ENCODE measurements at regions not wholly inside any gene's neighbourhood (a gene's known extent, or its start where the extent isn't known, plus 50 kb on each side); places are given as distances from the start of the nearest gene placed in this dataset.

DNA sequence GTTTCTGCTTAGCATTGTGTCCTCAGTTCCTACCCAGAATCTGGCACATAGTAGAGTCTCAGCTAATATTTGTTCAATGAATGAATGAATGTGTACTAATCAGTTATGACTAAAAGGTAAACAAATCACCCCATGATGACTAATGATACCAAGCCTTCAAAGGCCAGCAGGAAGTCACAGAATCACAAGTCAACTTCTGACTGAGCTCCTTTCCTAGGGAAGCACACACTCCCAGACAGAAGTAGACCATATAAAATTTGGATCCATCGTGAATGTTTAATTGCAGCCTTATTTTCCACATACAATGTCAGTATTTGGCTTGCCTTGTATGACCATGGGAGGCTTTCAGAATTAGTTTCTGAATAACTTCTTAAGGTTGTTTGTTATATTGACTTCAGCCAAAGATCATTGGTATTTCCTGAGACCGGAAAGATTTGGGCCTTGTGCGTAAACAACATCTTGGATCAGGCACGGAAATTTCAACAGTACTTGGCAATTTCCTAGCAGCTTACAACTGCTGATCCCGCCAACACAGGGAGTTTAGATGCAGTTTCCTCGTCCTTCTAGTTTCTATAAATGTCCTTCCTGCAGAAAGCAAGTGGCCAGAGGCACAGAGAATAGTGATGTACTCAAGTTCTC, 185.9 kb upstream of the ATP1B1 start:
- dilution Hi-C loops (cut with MboI; ENCODE audit: extremely low pct_ligation_motif_present, low sequenced_read_pairs), result no loop called here
- DNase-seq (ENCODE audit: low read depth, low spot score) (no peak), FAIRE-seq (peak; percentile 67)
- Histone ChIP-seq H3K9me3 (ENCODE audit: control insufficient read depth, low read depth, low read length) (no peaks in the 10 kb centered on the region), H3K4me1 (ENCODE audit: control insufficient read depth, extremely low read depth, insufficient read depth, low read length) (no peaks in the 10 kb centered on the region), H3K9ac (ENCODE audit: control insufficient read depth, extremely low read depth, insufficient read depth, low read length) (no peak overlapping the region), H3K79me2 (ENCODE audit: control insufficient read depth, insufficient read depth, low read length) (no peaks in the 10 kb centered on the region), H3K27me3 (ENCODE audit: control insufficient read depth, extremely low read depth, insufficient read depth, low read length) (no peaks in the 10 kb centered on the region), H3K4me2 (ENCODE audit: control insufficient read depth, extremely low read depth, insufficient read depth, low read depth, low read length) (no peak overlapping the region), H3K9me1 (ENCODE audit: control insufficient read depth, extremely low read depth, insufficient read depth, low read length) (no peaks in the 10 kb centered on the region), H3K36me3 (ENCODE audit: control insufficient read depth in 2 of 2, extremely low read depth in 1 of 2, insufficient read depth in 2 of 2, low read length in 2 of 2) (no peaks in the 10 kb centered on the region), H4K20me1 (ENCODE audit: control insufficient read depth, extremely low read depth, insufficient read depth, low read length) (no peaks in the 10 kb centered on the region), H3K4me3 (ENCODE audit: control insufficient read depth in 2 of 3, extremely low read depth in 1 of 3, insufficient read depth in 2 of 3, low read depth in 1 of 3, low read length in 3 of 3) (no peak overlapping the region), H2AFZ (ENCODE audit: control insufficient read depth, low read length) (no peak overlapping the region), H3K27ac (ENCODE audit: control insufficient read depth, insufficient read depth, low read length) (no peak overlapping the region)
- no peak for TF ChIP-seq EZH2 (IDR thresholded peaks at IDR 0.05; ENCODE audit: low read length)
- TF ChIP-seq, protein P1, sequence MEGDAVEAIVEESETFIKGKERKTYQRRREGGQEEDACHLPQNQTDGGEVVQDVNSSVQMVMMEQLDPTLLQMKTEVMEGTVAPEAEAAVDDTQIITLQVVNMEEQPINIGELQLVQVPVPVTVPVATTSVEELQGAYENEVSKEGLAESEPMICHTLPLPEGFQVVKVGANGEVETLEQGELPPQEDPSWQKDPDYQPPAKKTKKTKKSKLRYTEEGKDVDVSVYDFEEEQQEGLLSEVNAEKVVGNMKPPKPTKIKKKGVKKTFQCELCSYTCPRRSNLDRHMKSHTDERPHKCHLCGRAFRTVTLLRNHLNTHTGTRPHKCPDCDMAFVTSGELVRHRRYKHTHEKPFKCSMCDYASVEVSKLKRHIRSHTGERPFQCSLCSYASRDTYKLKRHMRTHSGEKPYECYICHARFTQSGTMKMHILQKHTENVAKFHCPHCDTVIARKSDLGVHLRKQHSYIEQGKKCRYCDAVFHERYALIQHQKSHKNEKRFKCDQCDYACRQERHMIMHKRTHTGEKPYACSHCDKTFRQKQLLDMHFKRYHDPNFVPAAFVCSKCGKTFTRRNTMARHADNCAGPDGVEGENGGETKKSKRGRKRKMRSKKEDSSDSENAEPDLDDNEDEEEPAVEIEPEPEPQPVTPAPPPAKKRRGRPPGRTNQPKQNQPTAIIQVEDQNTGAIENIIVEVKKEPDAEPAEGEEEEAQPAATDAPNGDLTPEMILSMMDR (optimal IDR thresholded peaks at IDR 0.05 in 1 of 3, IDR thresholded peaks at IDR 0.05 in 1 of 3, conservative IDR thresholded peaks at IDR 0.05 in 1 of 3; ENCODE audit: extremely low read depth in 1 of 3, insufficient read depth in 2 of 3, low read length in 3 of 3), result no peak

DNA sequence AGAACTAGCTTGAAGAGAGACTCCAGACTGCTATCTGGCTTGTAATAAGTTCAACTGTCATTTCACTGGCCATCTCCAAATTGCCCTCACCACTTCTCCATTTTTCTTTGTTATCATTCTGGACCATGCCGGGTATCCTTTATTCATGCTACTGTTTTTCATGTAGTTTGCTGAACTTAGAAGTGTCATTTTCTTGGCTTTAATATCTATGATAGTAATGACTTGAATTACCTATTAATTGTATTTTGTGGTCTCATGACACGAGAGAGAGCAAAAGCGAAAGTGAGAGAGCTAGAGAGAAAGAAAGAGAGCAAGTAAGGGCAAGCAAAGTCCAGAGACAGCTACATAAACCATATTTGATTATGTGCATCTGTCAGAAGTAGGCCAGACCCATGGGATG, 184.9 kb upstream of the ATP1B1 start:
- Histone ChIP-seq H3K27me3 (ENCODE audit: control insufficient read depth, extremely low read depth, insufficient read depth, low read length) (no peaks in the 10 kb centered on the region), H3K9me1 (ENCODE audit: control insufficient read depth, extremely low read depth, insufficient read depth, low read length) (no peaks in the 10 kb centered on the region), H3K9me3 (ENCODE audit: control insufficient read depth, low read depth, low read length) (no peaks in the 10 kb centered on the region), H3K4me1 (ENCODE audit: control insufficient read depth, extremely low read depth, insufficient read depth, low read length) (no peaks in the 10 kb centered on the region), H3K4me2 (ENCODE audit: control insufficient read depth, extremely low read depth, insufficient read depth, low read depth, low read length) (no peak overlapping the region), H3K27ac (ENCODE audit: control insufficient read depth, insufficient read depth, low read length) (no peak overlapping the region), H3K9ac (ENCODE audit: control insufficient read depth, extremely low read depth, insufficient read depth, low read length) (no peak overlapping the region), H3K4me3 (ENCODE audit: control insufficient read depth in 2 of 3, extremely low read depth in 1 of 3, insufficient read depth in 2 of 3, low read depth in 1 of 3, low read length in 3 of 3) (no peak overlapping the region), H3K79me2 (ENCODE audit: control insufficient read depth, insufficient read depth, low read length) (no peaks in the 10 kb centered on the region), H4K20me1 (ENCODE audit: control insufficient read depth, extremely low read depth, insufficient read depth, low read length) (no peaks in the 10 kb centered on the region), H3K36me3 (ENCODE audit: control insufficient read depth in 2 of 2, extremely low read depth in 1 of 2, insufficient read depth in 2 of 2, low read length in 2 of 2) (no peaks in the 10 kb centered on the region), H2AFZ (ENCODE audit: control insufficient read depth, low read length) (no peak overlapping the region)
- DNase-seq (ENCODE audit: low read depth, low spot score), result no peak
- TF ChIP-seq, protein P1 (optimal IDR thresholded peaks at IDR 0.05 in 1 of 3, IDR thresholded peaks at IDR 0.05 in 1 of 3, conservative IDR thresholded peaks at IDR 0.05 in 1 of 3; ENCODE audit: extremely low read depth in 1 of 3, insufficient read depth in 2 of 3, low read length in 3 of 3), result no peak
- no peak for TF ChIP-seq EZH2 (IDR thresholded peaks at IDR 0.05; ENCODE audit: low read length)
- dilution Hi-C loops (cut with MboI; ENCODE audit: extremely low pct_ligation_motif_present, low sequenced_read_pairs), result no loop called here
- no peak for FAIRE-seq

All from keratinocyte (primary cell).